Stimulated activated naive CD8-positive, alpha-beta T cell treated with anti-CD3 and anti-CD28 coated beads, Interleukin-15, Interleukin-2, amounts not matched to agents 100 ng/mL and 50 ng/mL, for 24 hours (primary cell): ENCODE measurements at regions not wholly inside any gene's neighbourhood (a gene's known extent, or its start where the extent isn't known, plus 50 kb on each side); places are given as distances from the start of the nearest gene placed in this dataset.
"Not testable (repeated sequence)": the region's sequence is repeated elsewhere in the genome, so short reads cannot be mapped to it uniquely, and the experiment has no call there.

Experiments
- H3K27ac Mint-ChIP-seq: one replicate; pipeline ENCODE4 v1.8.0; 2021; ENCODE audit warnings: mild to moderate bottlenecking, mixed read lengths
- H3K27me3 Mint-ChIP-seq: one replicate; pipeline ENCODE4 v1.8.0; 2021; ENCODE audit warnings: mixed read lengths
- H3K36me3 Mint-ChIP-seq: one replicate; pipeline ENCODE4 v1.8.0; 2021; ENCODE audit warnings: low read depth, mixed read lengths
- H3K4me1 Mint-ChIP-seq: one replicate; pipeline ENCODE4 v1.8.0; 2021; ENCODE audit warnings: low read depth, mixed read lengths
- H3K4me3 Mint-ChIP-seq: one replicate; pipeline ENCODE4 v1.8.0; 2021; ENCODE audit warnings: mild to moderate bottlenecking, mixed read lengths
- H3K9me3 Mint-ChIP-seq: one replicate; pipeline ENCODE4 v1.8.0; 2021; ENCODE audit warnings: mixed read lengths

GRCh38 chr3:177709470-177709869 lies 512.2 kb upstream of the TBL1XR1 start:
- H3K9me3 Mint-ChIP-seq, H3K27ac Mint-ChIP-seq, H3K27me3 Mint-ChIP-seq, H3K4me3 Mint-ChIP-seq, H3K4me1 Mint-ChIP-seq, H3K36me3 Mint-ChIP-seq: not testable (repeated sequence)

DNA sequence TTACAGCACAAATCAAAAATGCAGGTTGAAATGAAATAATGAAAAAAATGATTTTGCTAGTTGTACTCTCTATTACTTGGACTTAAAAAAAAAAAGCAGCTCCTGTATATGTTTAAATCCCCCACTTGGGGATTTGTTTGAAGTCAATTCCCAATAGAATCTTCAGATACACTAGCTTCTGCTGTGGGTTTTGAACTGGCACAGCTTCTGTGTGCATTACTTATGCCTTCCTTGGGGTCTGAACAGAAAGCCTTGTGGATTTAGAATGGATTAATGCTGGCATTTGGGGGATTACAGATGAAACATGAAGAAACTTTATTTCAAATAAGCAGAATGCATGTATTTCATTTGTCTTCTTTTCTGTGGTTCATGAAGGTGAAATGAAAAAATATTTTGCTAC lies 513.2 kb upstream of the TBL1XR1 start:
- no peak overlapping the region for H3K27ac Mint-ChIP-seq
- H3K27me3 Mint-ChIP-seq = no peaks in the 10 kb centered on the region
- no peaks in the 10 kb centered on the region for H3K4me1 Mint-ChIP-seq
- H3K36me3 Mint-ChIP-seq = no peaks in the 10 kb centered on the region
- no peak overlapping the region for H3K4me3 Mint-ChIP-seq
- peaks cover 3% of the 10 kb centered on the region for H3K9me3 Mint-ChIP-seq

DNA sequence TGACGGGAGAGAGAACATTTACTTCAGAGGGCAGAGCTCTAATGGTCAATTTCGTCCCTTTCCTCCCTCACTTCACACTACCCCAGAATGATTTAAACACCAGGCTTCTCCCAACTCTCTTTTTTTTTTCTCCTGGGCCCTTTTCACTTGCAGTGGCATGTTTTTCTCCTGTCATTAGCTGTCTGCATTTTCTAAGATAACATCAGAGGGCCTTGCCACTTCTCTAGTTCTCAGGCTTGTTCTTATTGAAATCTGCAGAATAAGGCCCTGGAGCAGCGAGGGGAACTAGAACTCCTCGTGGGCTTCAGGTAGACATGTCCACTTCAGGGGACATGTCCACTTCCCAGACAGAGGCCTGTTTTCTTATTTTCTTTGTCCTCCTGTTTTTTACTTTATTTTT lies 514.4 kb upstream of the TBL1XR1 start:
- H3K27me3 Mint-ChIP-seq = no peaks in the 10 kb centered on the region
- H3K4me1 Mint-ChIP-seq = no peaks in the 10 kb centered on the region
- no peak overlapping the region for H3K4me3 Mint-ChIP-seq
- H3K36me3 Mint-ChIP-seq = no peaks in the 10 kb centered on the region
- no peak overlapping the region for H3K27ac Mint-ChIP-seq
- peaks cover 3% of the 10 kb centered on the region for H3K9me3 Mint-ChIP-seq

DNA sequence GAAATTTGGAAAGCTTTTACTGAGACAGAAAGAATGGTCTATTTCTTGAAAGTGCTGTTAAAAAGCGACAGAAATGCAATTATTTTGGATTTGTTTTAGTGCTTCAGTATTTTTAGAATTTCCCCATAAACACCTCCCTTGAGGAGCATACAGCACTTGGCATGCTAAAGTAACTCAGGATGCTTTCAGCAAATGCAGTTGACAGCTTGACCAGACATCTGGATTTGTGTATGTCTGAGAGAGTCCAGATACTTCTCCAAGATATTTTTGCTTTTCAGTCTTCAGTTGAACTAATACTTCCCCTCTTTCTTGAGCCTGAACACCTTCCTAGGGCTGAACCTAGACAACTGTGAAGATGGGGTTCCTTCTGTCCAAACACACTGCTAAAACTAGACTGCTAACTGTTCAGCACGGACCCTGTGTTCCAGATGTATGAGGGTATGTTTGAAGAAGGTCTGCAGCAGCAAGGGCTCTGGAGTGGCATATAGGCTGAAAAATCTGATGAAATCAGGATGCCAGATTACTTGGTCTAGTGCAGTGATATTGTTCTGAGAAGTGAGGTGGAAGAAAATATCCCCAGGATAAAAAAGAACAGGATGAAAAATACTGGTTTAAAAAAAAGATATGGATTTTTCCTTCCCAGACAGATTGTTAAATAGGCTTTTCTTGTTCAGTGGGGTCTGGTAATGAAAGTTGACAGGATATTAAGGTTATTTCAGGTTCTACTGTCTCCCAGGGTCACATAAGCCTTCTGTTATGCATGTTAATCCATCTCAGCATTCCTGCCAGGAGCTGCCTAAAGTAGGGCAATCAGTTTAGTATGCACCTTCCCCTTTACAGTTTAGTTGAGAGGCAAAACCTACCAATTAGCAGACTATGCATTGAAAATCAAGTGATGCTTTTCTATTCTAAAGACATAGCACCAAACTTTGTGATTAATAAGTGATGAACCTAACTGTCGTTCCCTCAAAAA lies 516.9 kb upstream of the TBL1XR1 start:
- Mint-ChIP-seq H3K9me3 (peaks cover under 1% of the 10 kb centered on the region), H3K27me3 (no peaks in the 10 kb centered on the region), H3K36me3 (no peaks in the 10 kb centered on the region), H3K4me1 (no peaks in the 10 kb centered on the region), H3K4me3 (no peak overlapping the region), H3K27ac (no peak overlapping the region)

DNA sequence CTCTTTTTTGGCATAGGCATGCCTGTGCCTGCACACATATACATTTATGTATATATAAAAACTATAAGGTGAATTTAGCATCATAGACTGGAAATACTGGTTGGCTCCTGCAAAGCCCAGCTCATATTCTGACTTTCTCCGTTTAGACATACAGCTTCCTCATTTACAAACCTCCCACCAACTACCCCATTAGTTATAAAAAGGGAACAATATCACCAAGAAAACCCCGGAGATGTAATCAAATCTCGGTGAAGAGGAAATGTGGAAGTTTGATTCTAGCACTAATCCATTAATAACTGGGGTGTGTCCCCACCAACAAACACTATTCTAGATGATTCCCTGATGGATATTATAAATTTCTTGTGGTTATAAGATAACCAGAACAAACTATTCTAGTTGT lies 517.7 kb upstream of the TBL1XR1 start:
- H3K27ac Mint-ChIP-seq = no peak overlapping the region
- H3K36me3 Mint-ChIP-seq = no peaks in the 10 kb centered on the region
- no peaks in the 10 kb centered on the region for H3K4me1 Mint-ChIP-seq
- no peaks in the 10 kb centered on the region for H3K27me3 Mint-ChIP-seq
- H3K9me3 Mint-ChIP-seq = no peaks in the 10 kb centered on the region
- H3K4me3 Mint-ChIP-seq = no peak overlapping the region

DNA sequence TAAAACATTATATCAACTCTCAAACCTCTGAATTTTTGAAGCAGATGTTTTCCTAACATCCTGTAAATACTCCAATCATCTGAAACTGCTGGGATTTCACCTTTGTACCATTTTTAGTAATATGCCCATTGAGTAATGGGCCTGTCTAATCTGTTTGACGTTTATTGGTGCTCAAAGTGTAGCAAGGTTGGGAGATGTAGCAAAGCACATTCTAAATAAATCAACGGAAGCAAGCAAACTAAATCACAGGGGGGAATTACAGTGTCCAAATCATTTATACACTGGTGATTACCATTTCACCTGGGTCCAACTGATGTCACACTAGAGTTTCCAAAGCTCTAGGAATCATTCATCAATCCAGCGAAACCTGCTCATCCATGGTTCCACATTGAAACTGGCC lies 518.7 kb upstream of the TBL1XR1 start:
- no peak overlapping the region for H3K27ac Mint-ChIP-seq
- H3K36me3 Mint-ChIP-seq = no peaks in the 10 kb centered on the region
- no peaks in the 10 kb centered on the region for H3K27me3 Mint-ChIP-seq
- H3K4me1 Mint-ChIP-seq = no peaks in the 10 kb centered on the region
- H3K4me3 Mint-ChIP-seq = no peak overlapping the region
- no peaks in the 10 kb centered on the region for H3K9me3 Mint-ChIP-seq

- not testable (repeated sequence) for H3K4me3 Mint-ChIP-seq, H3K27ac Mint-ChIP-seq, H3K9me3 Mint-ChIP-seq, H3K36me3 Mint-ChIP-seq, H3K27me3 Mint-ChIP-seq
- H3K4me1 Mint-ChIP-seq = peaks cover 16% of the 10 kb centered on the region
Measured at GRCh38 chr3:177720927-177721326, 523.6 kb upstream of the TBL1XR1 start.

DNA sequence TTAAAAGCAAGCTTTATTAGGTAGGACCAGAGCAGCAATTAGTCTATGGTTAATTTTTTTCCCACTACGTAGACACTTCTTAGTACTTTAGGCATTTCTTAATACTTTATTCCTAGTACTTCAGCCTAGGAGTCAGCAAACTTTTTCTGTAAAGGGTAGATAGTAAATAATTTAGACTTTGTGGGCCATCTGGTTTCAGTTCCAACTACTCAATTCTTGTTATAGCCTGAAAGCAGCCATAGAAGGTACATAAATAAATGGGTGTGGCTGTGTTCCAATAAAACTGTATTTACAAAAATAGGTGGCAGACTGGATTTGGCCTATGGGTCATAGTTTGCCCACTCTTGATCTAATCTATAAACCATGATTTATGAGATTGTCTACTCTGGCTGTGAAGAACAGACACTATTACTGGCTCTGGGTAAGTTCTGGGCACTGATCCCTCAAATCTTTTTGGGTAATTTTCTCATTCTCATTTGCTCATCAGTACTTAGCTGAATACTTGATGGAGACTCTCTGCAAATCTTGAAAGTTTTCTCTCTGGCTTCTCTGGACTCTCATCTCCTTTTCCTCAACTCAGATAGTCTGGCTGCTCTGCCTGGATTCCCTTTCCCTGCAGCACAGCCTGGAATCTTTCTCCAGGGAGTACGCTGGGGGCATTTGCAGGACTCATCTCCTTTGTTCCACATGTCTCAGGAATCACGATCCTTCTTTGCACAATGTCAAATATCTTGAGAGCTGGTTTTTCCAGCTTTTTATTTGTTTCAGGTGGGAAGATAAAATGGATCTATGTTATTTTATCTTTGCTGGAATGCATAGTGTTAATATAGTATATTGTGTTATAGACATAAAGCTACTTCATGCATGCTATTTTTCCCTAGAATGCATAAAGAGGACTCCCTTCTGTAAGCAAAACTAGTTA lies 524.8 kb upstream of the TBL1XR1 start:
- Mint-ChIP-seq H3K9me3 (no peaks in the 10 kb centered on the region), H3K4me1 (peaks cover 16% of the 10 kb centered on the region), H3K27me3 (no peaks in the 10 kb centered on the region), H3K36me3 (no peaks in the 10 kb centered on the region), H3K27ac (no peak overlapping the region), H3K4me3 (no peak overlapping the region)

DNA sequence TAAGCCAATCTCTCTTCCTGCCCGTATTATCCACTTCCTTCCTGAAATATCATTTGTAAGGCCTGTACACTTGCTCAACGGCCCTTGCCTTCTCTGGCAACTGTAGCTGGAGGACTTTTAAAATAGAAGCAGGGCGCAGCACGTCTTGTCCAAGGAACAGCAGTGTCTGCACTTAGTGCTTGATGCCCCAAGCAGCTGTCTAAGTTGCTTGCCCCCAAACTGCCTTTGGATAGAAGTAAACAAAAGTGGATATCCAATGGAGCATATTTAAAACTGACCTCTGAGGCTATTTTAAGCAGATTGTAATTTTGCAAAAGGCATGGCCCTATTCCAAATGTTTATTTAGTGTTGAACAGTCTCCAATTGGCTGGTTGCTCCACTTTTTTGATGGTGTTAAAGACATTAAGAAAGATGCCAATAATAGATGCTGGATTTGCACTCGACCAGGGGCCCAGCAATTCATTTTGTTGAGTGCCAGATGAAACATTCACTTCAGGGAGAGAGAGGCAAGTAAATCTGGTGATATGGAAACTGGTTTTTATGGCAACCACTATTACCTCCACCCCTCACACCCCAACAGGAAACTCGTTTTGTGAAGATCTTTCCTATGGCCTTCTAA lies 526.8 kb upstream of the TBL1XR1 start:
- H3K9me3 Mint-ChIP-seq = peaks cover 4% of the 10 kb centered on the region
- H3K27me3 Mint-ChIP-seq = no peaks in the 10 kb centered on the region
- no peak overlapping the region for H3K4me3 Mint-ChIP-seq
- no peaks in the 10 kb centered on the region for H3K36me3 Mint-ChIP-seq
- no peak overlapping the region for H3K27ac Mint-ChIP-seq
- H3K4me1 Mint-ChIP-seq = peaks cover 20% of the 10 kb centered on the region

- Mint-ChIP-seq H3K27me3 (no peaks in the 10 kb centered on the region), H3K9me3 (peaks cover 4% of the 10 kb centered on the region), H3K4me1 (peaks cover 21% of the 10 kb centered on the region), H3K36me3 (no peaks in the 10 kb centered on the region), H3K27ac (no peak overlapping the region), H3K4me3 (no peak overlapping the region)
Measured at GRCh38 chr3:177725165-177725564, 527.9 kb upstream of the TBL1XR1 start.

GRCh38 chr3:177726807-177727206 lies 529.5 kb upstream of the TBL1XR1 start:
- H3K36me3 Mint-ChIP-seq = no peaks in the 10 kb centered on the region
- peaks cover 4% of the 10 kb centered on the region for H3K9me3 Mint-ChIP-seq
- H3K4me3 Mint-ChIP-seq = no peak overlapping the region
- peaks cover 36% of the 10 kb centered on the region for H3K4me1 Mint-ChIP-seq
- no peaks in the 10 kb centered on the region for H3K27me3 Mint-ChIP-seq
- H3K27ac Mint-ChIP-seq = no peak overlapping the region

- H3K9me3 Mint-ChIP-seq = peaks cover 4% of the 10 kb centered on the region
- H3K4me3 Mint-ChIP-seq = no peak overlapping the region
- H3K27me3 Mint-ChIP-seq = no peaks in the 10 kb centered on the region
- no peaks in the 10 kb centered on the region for H3K36me3 Mint-ChIP-seq
- H3K27ac Mint-ChIP-seq = peak overlapping the region; percentile 13
- H3K4me1 Mint-ChIP-seq = peaks cover 22% of the 10 kb centered on the region
Measured at GRCh38 chr3:177729956-177730681, 532.8 kb upstream of the TBL1XR1 start.

- Mint-ChIP-seq H3K9me3 (peaks cover 4% of the 10 kb centered on the region), H3K4me1 (peaks cover 21% of the 10 kb centered on the region), H3K4me3 (no peak overlapping the region), H3K36me3 (no peaks in the 10 kb centered on the region), H3K27ac (no peak overlapping the region), H3K27me3 (no peaks in the 10 kb centered on the region)
Measured at GRCh38 chr3:177730814-177731213, 533.5 kb upstream of the TBL1XR1 start.

- Mint-ChIP-seq H3K27me3 (no peaks in the 10 kb centered on the region), H3K36me3 (no peaks in the 10 kb centered on the region), H3K4me3 (no peak overlapping the region), H3K9me3 (peaks cover 4% of the 10 kb centered on the region), H3K4me1 (peaks cover 21% of the 10 kb centered on the region), H3K27ac (no peak overlapping the region)
Measured at GRCh38 chr3:177731644-177732268, 534.5 kb upstream of the TBL1XR1 start.
